HK-2 (cell line): ENCODE measurements at regions not wholly inside any gene's neighbourhood (a gene's known extent, or its start where the extent isn't known, plus 50 kb on each side); places are given as distances from the start of the nearest gene placed in this dataset.
"Not testable (repeated sequence)": the region's sequence is repeated elsewhere in the genome, so short reads cannot be mapped to it uniquely, and the experiment has no call there.

ENCODE experiments used
- DNase-seq: peaks from one replicate; pipeline ENCODE4 v3.0.0-alpha.2; 2018; ENCODE audit not compliant: unreplicated experiment

DNA sequence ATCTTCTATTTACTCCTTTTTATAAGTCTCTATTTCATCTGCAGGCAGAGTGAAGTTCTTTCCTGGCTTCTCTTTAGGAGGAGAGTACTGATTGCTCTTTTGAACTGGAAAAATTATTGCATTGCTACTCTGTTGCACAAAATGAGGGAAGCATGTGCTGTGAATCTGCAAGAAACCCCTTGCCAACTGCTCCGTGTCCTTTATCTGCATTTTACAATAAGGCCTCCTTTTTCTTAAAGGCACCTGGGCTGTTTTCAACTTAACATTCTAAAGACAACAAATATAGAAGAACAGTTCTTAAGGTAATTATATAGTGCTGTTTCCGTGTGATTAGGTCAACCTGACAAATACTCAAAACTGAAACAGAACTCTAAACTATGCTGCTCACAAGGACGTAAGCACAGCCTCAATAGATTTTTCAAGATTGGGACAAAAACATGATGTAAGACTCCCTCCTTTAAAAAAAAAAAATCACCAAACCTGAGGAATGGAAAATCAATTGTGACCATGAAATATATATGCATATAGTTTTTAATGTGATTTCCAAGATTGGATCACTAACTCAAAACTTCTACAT lies 716.6 kb upstream of the INTU start:
- DNase-seq: no peak

DNA sequence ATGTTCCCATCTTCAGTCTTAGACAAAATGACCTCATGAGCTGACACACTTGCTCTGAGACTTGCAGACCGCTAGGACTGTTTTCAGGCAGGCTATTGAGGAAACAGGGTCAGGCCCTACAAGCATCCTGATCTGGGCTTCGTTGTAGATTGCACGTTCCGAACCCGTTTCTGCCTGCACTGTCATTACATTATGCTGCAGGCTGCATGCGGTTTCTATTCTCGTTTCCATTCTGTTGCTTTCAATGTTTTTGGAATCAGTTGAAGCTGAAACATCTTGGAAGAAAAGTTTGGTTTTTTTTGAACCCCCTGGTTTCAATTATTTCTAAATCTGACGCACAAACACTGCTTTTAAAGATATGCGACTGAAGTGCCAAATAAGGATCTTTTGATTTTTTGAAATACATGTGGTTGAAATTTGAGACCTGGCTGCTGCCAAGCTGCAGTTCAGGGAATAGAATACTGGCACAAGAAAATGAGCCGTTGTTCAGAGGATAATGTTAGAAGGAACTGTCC lies 716.1 kb upstream of the INTU start:
- DNase-seq: no peak

DNA sequence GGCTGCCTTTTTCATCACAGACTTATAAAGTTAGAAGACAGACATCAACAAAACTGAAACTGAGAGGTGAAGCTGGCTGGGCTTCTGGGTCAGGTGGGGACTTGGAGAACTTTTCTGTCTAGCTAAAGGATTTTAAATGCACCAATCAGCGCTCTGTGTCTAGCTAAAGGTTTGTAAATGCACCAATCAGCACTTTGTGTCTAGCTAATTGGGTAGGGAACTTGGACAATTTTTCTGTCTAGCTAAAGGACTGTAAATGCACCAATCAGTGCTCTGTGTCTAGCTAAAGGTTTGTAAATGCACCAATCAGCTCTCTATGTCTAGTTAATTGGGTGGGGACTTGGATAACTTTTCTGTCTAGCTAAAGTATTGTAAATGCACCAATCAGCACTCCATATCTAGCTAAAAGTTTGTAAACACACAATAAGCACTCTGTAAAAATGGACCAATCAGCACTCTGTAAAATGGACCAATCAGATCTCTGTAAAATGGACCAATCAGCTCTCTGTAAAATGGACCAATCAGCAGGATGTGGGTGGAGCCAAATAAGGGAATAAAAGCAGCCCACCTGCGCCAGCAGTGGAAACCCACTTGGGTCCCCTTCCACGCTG lies 710.3 kb upstream of the INTU start:
- DNase-seq: not testable (repeated sequence)

DNA sequence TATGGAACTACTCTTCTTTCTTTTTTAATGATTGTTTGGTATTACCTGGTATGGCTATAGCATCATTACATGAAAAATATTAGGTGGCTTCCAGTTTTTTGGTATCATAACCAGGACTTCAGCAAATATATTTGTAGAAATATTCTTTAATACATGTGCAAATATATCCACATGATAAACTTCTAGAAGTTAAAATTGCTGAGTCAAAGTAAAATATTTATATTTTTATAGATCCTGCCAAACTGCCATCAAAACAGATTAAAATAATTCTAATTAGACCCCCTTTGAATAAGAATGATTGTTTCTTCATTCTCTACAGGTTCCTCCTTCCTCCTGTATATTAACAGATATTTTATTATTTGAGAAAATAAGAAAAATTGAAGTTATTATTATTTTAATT lies 708.5 kb upstream of the INTU start:
- DNase-seq: no peak

DNA sequence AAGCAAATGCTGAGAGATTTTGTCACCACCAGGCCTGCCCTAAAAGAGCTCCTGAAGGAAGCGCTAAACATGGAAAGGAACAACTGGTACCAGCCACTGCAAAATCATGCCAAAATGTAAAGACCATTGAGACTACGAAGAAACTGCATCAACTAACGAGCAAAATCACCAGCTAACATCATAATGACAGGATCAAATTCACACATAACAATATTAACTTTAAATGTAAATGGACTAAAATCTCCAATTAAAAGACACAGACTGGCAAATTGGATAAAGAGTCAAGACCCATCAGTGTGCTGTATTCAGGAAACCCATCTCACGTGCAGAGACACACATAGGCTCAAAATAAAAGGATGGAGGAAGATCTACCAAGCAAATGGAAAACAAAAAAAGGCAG lies 702.7 kb upstream of the INTU start:
- not testable (repeated sequence) for DNase-seq

DNA sequence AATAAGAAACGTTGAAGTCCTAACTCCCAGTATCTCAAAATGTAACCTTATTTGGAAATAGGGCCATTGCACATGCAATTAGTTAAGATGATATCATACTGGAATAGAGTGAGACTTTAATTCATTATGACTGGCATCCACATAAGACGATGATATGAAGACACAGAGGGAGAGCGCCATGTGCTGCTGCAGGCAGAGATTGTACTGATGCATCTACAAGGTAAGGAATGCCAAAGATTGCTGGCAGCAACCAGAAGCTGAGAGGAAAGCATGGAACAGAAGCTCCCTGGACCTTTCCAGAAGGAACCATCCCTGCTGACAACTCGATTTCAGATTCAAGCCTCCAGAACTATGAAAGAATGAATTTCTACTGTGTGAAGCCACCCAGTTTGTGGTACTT lies 697.0 kb upstream of the INTU start:
- DNase-seq: no peak

DNA sequence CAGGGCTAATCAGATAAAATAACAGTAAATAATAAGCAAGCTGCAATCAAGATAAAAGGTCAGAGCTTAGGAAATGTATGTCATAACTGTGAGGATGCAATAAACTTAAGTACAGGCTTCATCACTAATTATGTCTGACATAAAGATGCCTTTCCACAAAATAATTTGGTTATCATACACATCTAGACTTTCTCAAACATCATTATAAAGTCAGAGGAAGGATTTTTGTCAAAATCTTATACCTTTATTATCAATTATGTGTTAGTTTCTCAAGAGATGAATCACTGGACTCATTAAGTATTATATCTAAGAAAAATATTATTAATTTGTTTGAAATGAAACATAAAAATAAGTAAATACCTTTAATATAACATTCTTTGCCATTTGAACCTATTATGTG lies 695.4 kb upstream of the INTU start:
- no peak for DNase-seq

DNA sequence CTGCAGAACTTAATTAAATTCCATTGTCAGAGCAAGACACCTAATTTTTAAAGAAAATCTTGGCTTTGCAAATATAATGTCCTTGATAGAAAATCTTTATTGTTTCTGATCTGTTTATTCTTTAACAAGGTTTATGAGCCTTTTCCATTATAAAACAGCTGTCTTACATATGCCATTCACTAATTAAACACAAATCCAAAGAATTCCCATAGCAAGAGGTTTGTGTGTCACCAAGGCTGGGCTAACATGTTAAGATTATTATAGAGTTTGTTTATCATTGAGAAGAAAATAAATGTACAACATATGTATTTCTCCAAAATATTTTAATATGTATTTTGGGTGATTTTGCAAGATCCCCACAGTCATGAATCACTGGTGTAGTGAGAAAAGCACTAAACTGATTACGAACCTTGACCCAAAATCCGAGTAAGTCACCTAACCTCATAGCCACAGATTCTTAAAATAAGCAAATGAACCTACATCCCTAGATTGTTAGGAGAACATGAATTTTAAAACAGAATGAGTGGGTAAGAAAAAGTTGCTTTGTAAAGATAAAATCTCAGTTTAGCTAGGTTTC lies 694.8 kb upstream of the INTU start:
- no peak for DNase-seq

DNA sequence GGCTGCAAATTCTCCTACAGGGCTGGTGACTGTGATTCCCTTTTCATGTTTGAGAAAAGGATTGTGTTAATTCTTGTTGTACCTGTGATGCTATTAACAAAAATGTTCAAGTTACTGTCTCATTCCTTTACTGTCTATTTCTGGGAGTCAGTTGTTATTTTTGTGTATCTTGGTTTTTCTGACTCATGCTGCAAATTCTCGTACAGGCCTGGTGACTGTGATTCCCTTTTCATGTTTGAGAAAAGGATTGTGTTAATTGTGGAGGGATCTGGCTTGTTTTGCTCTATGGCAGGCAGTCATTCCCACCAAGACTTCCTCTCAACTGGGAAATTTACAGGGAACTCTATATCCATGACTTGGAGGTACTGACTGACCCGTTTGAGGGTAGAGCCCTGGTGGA lies 693.4 kb upstream of the INTU start:
- DNase-seq: peak; percentile 5

DNA sequence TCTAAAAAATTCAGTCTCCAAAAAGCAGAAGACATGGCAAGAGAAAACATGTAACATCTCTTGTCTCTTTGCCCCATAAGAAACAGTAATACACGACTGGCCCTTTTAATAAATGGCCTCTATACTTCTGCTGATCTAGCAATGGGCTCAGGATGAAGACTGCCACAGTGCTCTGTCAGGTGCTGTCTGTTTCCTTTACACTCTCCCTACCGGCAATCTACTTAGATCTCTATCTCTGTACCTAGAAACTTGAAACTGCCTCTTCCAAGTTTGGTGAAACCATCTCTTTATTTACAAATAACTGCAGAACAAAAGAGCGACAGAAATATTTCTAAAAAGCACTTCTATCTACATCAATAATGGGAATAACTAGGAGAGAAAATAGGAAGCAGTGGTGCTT lies 685.2 kb upstream of the INTU start:
- no peak for DNase-seq

DNA sequence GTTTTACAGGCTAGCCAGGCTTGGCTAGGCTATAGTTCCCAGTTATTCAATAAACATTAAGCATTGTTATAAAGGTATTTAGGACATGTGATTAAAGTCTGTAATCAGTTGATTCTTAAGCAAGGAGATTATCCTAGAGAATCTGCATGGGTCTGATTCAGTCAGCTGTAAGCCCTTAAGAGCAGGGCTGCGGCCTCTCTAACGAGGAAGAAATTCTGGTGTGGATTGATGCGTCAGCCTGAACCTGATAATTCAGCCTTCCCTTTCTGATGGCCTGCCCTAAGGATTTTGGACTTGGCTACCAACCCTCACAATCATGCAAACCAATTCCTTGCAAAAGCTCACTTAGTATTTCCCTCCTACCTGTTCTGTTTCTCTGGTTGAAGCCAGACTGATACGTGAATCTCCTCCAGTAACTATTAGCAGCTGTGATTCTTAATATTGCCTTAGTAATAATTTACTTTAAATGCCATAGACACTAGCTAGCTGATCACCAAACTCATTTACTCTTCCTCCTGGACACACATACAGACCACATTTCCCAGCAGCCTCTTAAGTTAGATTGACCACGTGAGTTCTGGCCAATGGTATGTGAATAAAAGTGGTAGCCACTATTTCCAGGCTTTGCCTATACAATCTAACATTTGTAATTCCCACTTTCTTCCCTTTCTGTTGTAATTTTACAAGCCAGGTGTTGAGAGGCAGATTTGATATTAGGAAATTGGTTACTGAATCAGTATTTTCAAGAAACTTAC lies 678.0 kb upstream of the INTU start:
- DNase-seq: no peak

DNA sequence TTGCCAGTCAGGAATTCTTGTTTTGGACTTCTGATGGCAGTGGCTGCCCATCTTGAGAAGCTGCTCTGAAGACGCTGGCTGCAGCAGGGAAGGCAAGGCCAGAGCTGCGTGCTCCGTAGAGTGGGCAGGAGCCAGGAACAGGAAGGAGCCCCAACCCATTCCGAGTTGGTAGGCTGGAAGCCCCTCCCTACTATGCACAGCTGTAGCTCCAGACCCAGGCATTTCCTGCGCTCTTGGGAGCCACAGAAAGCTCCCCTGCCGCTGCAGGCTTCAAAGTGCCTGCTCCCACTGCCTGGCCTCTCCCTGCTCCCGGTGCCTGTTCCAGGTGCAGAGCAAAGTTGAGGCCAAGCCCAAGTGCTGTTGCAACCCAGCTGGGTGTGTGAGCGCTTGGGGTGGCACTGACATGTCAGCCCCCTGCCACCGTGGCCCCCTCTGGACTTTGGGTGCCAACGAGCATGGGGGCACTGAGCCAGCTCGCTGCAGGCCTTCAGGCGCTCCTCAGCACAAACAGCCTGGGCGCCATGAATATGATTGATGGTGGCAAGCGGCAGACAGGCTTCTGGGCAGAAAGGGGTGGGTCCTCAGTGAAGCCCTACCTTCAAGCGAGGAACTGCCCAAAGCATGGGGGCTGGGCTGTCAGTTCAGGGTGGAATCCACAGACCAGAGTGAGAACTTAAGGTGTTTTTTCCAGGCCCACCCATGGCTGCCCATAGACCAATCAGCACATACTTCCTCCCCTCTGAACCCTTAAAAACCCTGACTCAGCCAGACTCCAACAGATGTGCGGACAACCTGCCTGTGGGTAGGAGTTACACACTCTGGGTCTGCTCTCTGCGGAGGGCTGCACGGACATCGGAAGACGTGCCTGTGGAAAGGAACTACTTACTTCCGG lies 677.2 kb upstream of the INTU start:
- no peak for DNase-seq

DNA sequence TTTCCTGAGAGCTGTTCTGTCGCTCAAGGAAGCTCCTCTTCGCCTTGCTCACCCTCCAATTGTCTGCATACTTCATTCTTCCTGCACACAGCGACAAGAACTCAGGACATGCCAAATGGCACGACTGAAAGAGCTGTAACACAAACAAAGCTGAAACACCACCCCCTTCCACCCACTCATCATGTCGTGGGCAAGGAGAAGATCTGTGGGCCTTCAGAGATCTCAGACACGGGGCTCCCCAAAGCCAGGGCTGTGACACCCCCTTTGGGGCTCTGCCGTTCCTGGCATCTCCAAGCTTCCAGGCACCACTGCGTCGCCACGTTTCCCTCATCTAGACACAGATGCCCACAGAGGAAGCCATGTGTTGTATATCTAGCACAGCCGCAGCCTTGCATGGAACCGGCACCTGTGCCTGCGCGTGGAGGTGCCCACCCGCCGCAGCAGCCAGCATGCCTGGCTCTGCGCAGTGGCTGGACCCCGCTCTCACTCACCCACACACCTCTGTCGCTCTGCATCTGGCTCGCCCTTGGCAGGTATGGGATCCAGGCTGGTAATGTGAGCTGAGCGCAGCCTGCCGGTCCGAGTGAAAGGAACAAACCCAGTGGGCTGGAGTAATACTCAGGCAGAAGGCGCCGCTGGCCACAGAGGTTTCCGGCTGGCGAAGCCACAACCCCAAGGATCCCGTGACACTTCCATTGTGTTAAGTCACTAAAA lies 676.4 kb upstream of the INTU start:
- no peak for DNase-seq

DNA sequence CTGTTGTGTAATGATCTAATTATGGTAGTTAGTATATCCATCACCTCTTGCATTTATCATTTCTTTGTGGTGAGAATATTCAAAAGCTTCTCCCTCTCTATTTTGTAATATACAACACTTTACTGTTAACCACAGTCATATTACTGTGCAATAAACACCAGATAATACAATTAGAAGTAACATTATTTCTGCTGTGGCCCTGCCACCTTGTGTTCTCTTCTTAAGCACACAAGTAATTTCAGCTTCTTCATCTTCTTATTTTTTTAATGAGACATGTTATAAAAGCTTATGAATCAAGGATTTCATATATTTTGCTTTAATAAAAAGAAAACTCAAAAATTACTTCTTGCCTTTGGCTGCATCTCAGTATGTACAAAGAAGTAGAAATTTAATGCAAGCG lies 675.2 kb upstream of the INTU start:
- DNase-seq: no peak

DNA sequence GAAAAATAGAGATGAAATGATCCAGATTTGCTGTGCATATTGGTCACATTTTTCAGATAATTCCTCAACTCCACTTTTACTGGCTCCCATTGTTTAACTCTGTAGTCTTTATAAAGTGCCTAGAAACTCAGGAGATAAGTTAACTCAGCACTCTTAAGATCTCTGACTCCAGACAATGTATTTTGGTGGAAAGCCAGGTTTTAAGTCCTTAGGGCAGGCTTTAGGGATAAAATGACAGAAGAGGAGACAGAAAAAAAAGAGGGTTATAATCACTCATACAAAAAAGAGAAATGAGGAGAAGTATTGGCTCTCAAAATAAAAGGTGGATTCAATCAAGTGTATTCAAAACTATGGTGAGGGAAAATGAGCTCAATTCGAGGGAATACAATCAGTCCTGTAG lies 674.8 kb upstream of the INTU start:
- DNase-seq: no peak

DNA sequence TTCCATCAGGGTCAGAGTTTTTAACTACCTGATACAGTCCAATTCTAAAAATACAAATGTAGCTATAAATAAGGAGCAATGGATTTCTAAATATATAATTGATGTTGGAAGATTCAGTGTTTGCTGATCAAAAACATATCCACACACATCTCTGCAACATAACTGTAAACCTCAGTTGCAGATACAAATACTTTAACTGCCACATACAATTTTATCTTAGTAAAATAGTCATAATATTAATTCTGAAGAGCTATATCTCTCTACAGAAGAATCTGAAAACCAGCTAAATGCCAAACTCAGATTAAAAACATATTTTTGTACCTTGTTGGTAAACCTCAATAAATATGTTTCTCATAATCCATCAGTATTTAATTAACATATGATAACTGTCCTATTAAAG lies 674.3 kb upstream of the INTU start:
- DNase-seq: no peak

DNA sequence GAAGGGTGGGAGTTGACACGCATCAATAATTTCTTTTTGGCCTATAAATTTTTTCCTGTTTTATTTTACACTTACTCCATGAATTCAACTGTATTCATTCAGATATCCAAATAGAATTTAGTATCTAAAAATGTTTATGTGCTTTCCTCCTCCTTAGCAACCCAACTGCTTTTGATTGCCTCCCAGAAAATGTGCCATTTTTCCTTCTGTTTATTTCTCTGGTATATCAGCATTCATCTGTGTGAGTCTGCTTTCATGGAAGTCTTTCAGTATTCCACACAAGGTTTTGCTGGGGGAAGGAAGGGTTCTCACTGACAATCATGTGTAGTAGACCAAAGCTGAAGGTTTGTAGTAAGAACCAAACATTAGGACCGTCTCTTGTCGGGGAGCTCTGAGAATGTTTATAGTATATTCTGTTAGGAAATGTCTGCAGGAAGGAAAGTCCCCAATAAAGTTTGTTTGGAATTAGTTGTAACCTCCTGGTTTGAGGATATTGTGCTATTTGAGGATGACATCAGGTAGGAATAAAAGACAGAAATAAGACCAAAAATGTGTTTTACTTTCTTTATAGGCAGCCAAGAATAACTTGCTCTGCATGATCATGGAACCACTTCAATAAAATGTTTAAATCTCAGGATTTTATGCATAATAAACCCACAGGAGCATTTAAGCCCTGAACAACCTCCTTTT lies 673.6 kb upstream of the INTU start:
- no peak for DNase-seq

DNA sequence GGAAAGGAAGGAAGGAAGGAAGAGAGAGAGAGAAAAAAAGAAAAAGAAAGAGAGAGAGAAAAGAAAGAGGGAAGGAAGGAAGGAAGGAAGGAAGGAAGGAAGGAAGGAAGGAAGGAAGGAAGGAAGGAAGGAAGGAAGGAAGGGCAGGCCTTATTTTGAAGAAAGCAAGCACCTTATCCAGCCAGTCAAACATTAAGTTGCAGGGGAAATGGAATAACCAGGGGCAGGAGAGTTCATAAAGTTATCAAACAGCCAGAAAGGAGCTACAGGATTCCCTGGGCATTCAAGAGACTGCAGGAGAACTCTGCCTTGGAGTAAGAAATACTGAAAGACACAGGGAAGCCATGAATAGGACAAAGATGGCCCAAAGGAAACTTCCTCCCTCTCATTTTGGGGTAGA lies 672.0 kb upstream of the INTU start:
- no peak for DNase-seq

DNA sequence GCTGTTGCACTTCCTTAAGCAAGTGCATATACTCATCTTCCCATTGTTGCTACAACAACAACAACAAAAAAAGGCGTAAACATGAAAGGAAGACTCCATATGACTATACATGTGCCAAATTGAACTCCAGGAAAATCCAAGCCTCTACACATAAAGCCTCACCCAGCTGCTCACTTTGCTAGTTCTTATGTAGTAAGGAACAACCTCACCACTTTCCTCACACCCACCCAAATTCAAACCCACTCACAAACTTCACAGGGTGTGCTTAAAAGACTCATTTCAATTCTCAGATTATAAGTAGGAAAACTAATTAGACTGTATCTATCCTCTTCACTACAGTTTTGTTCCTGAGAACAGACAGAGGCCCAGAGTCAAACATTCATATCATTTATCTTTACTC lies 671.1 kb upstream of the INTU start:
- DNase-seq: no peak

DNA sequence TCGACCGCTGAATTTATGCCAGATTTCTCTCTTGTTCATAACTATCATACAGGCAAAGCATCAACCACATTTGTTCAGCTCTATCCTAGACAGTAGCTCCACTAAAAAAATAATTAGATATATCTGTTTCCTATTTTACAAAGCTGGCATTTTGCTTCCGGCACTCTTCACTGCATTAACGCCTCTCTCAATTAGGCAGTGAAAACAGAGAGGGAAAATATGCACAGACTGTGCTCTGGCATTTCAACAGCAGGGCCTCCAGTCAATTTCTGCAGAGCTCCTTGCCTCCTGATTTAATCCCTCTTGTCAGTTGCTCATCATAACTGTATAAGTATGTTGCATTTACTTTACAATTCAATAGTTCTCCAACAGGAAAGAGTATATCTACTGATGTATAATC lies 666.9 kb upstream of the INTU start:
- DNase-seq: no peak
